Keratinocyte (primary cell): ENCODE measurements at regions not wholly inside any gene's neighbourhood (a gene's known extent, or its start where the extent isn't known, plus 50 kb on each side); places are given as distances from the start of the nearest gene placed in this dataset.

Experiments
- CTCF ChIP-seq, 3 experiments: IDR thresholded peaks in 1 of 3; conservative IDR thresholded peaks in 1 of 3; optimal IDR thresholded peaks in 1 of 3; 2 replicates in 2 of 3; 3 replicates in 1 of 3; pipeline versions ENCODE3 to v1.5.1; 2011; ENCODE audit warnings: low read length in 3 of 3, mild to moderate bottlenecking in 3 of 3, moderate library complexity in 2 of 3, control low read depth in 1 of 3, inconsistent platforms in 1 of 3; ENCODE audit not compliant: insufficient read depth in 2 of 3; ENCODE audit errors: extremely low read depth in 1 of 3
- EZH2 ChIP-seq: IDR thresholded peaks from one replicate; pipeline ENCODE4 v1.6.1; 2012; ENCODE audit warnings: inconsistent platforms, mild to moderate bottlenecking, low read length, moderate library complexity

- TF ChIP-seq CTCF (optimal IDR thresholded peaks at IDR 0.05 in 1 of 3, IDR thresholded peaks at IDR 0.05 in 1 of 3, conservative IDR thresholded peaks at IDR 0.05 in 1 of 3; ENCODE audit: extremely low read depth in 1 of 3, insufficient read depth in 2 of 3, low read length in 3 of 3) (no peak), EZH2 (no peak)
These were observed 145.4 kb downstream of the ARL6IP6 start for GRCh38 chr2:152863826-152864225.
